K562 (cell line): ENCODE measurements at regions not wholly inside any gene's neighbourhood (a gene's known extent, or its start where the extent isn't known, plus 50 kb on each side); places are given as distances from the start of the nearest gene placed in this dataset.

Source experiments
- C11orf30 ChIP-seq: fragments of 450-650 bp; IDR thresholded peaks from 2 replicates; pipeline ENCODE4 v1.6.1; 2016; ENCODE audit warnings: low read depth, mild to moderate bottlenecking
- CEBPB ChIP-seq: fragments of 450-650 bp; IDR thresholded peaks from 2 replicates; pipeline ENCODE4 v1.6.1; 2016; ENCODE audit warnings: missing genetic modification characterization, missing compliant biosample characterization
- E4F1 ChIP-seq: fragments of 250-450 bp; sonication (Bioruptor Pico); IDR thresholded peaks from 2 replicates; pipeline ENCODE4 v1.5.0; 2021; ENCODE audit warnings: mild to moderate bottlenecking, borderline replicate concordance
- GABPB1 ChIP-seq: sonication (generic); formaldehyde crosslinking; IDR thresholded peaks from 2 replicates; pipeline ENCODE4 v1.8.0; 2022; ENCODE audit warnings: mild to moderate bottlenecking, missing genetic modification reagents
- HMG20B ChIP-seq: fragments of 250-450 bp; sonication (Bioruptor Pico); IDR thresholded peaks from 2 replicates; pipeline ENCODE4 v1.5.0; 2021; ENCODE audit warnings: mild to moderate bottlenecking
- KHSRP ChIP-seq: fragments of 450-650 bp; IDR thresholded peaks from 2 replicates; pipeline ENCODE4 v1.6.1; 2017
- RAD51 ChIP-seq: fragments of 450-650 bp; IDR thresholded peaks from 2 replicates; pipeline ENCODE4 v1.7.1; 2016; ENCODE audit warnings: low read depth, mild to moderate bottlenecking, borderline replicate concordance
- RFX1 ChIP-seq: fragments of 450-650 bp; IDR thresholded peaks from 2 replicates; pipeline ENCODE4 v1.6.1; 2016; ENCODE audit warnings: mild to moderate bottlenecking, moderate library complexity
- STAG1 ChIP-seq: sonication (generic); formaldehyde crosslinking; IDR thresholded peaks from 2 replicates; pipeline ENCODE4 v1.5.0; 2020; ENCODE audit warnings: missing genetic modification reagents, borderline replicate concordance
- TCF7 ChIP-seq: sonication (generic); IDR thresholded peaks from 2 replicates; pipeline ENCODE4 v1.6.1; 2016; ENCODE audit warnings: antibody characterized with exemption, borderline replicate concordance
- TRIM25 ChIP-seq: fragments of 450-650 bp; IDR thresholded peaks from 2 replicates; pipeline ENCODE4 v1.7.0; 2016; ENCODE audit warnings: borderline replicate concordance
- ZNF133 ChIP-seq: fragments of 250-450 bp; sonication (Bioruptor Pico); IDR thresholded peaks from 2 replicates; pipeline ENCODE4 v1.4.0; 2020; ENCODE audit warnings: mild to moderate bottlenecking
- ZNF146 ChIP-seq: IDR thresholded peaks from one replicate; pipeline ENCODE4 v1.6.1; 2018; ENCODE audit warnings: missing compliant biosample characterization; ENCODE audit not compliant: unreplicated experiment
- ZNF165 ChIP-seq: fragments of 250-450 bp; sonication (Bioruptor Pico); IDR thresholded peaks from 2 replicates; pipeline ENCODE4 v1.4.0; 2020; ENCODE audit warnings: borderline replicate concordance
- ZNF274 ChIP-seq: IDR thresholded peaks from 2 replicates; pipeline ENCODE4 v1.6.1; 2011; ENCODE audit warnings: low read depth, mild to moderate bottlenecking, low read length, moderate library complexity, borderline replicate concordance
- TF ChIP-seq, protein P1 (sequence below): fragments of 250-450 bp; sonication (Bioruptor Pico); IDR thresholded peaks from 2 replicates; pipeline ENCODE4 v1.5.0; 2021
- TF ChIP-seq, protein P2 (sequence below): fragments of 250-450 bp; sonication (Bioruptor Pico); IDR thresholded peaks from 2 replicates; pipeline ENCODE4 v1.5.0; 2021
- TF ChIP-seq, protein P3 (sequence below): fragments of 450-650 bp; formaldehyde crosslinking; IDR thresholded peaks from 2 replicates; pipeline ENCODE4 v1.4.0; 2020; ENCODE audit warnings: mild to moderate bottlenecking, moderate library complexity
- TF ChIP-seq, protein P4 (sequence below): fragments of 200-800 bp; sonication (Bioruptor generic); IDR thresholded peaks from 2 replicates; pipeline ENCODE4 v1.6.1; 2017; ENCODE audit warnings: missing genetic modification characterization, missing compliant biosample characterization

GRCh38 chr22:22089459-22090308 lies 107.1 kb upstream of the TOP3B start (continued):
- TF ChIP-seq HMG20B (CRISPR knock-in tag) (peak; percentile 34; the same call in 1 of the 2 replicates), ZNF274 (no peak), C11orf30 (no peak), RAD51 (no peak), RFX1 (no peak), TRIM25 (no peak), KHSRP (no peak), CEBPB (tag) (peak; percentile 84), ZNF165 (CRISPR knock-in tag) (peak; percentile 21; the same call in 1 of the 2 replicates), E4F1 (no peak), GABPB1 (CRISPR knock-in tag) (no peak), STAG1 (no peak), ZNF146 (CRISPR knock-in tag) (no peak), ZNF133 (peak; percentile 43; the same call in 1 of the 2 replicates), TCF7 (no peak)
- TF ChIP-seq, protein P1, sequence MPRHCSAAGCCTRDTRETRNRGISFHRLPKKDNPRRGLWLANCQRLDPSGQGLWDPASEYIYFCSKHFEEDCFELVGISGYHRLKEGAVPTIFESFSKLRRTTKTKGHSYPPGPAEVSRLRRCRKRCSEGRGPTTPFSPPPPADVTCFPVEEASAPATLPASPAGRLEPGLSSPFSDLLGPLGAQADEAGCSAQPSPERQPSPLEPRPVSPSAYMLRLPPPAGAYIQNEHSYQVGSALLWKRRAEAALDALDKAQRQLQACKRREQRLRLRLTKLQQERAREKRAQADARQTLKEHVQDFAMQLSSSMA (CRISPR knock-in tag) = 0 out of 2 replicates have a peak, but pooled peaks have one; percentile 56
- TF ChIP-seq, protein P2, sequence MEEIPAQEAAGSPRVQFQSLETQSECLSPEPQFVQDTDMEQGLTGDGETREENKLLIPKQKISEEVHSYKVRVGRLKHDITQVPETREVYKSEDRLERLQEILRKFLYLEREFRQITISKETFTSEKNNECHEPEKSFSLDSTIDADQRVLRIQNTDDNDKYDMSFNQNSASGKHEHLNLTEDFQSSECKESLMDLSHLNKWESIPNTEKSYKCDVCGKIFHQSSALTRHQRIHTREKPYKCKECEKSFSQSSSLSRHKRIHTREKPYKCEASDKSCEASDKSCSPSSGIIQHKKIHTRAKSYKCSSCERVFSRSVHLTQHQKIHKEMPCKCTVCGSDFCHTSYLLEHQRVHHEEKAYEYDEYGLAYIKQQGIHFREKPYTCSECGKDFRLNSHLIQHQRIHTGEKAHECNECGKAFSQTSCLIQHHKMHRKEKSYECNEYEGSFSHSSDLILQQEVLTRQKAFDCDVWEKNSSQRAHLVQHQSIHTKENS = peak; percentile 72; the same call in 1 of the 2 replicates
- TF ChIP-seq, protein P3, sequence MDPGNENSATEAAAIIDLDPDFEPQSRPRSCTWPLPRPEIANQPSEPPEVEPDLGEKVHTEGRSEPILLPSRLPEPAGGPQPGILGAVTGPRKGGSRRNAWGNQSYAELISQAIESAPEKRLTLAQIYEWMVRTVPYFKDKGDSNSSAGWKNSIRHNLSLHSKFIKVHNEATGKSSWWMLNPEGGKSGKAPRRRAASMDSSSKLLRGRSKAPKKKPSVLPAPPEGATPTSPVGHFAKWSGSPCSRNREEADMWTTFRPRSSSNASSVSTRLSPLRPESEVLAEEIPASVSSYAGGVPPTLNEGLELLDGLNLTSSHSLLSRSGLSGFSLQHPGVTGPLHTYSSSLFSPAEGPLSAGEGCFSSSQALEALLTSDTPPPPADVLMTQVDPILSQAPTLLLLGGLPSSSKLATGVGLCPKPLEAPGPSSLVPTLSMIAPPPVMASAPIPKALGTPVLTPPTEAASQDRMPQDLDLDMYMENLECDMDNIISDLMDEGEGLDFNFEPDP (CRISPR knock-in tag) = 0 out of 2 replicates have a peak, but pooled peaks have one; percentile 43
- TF ChIP-seq, protein P4, sequence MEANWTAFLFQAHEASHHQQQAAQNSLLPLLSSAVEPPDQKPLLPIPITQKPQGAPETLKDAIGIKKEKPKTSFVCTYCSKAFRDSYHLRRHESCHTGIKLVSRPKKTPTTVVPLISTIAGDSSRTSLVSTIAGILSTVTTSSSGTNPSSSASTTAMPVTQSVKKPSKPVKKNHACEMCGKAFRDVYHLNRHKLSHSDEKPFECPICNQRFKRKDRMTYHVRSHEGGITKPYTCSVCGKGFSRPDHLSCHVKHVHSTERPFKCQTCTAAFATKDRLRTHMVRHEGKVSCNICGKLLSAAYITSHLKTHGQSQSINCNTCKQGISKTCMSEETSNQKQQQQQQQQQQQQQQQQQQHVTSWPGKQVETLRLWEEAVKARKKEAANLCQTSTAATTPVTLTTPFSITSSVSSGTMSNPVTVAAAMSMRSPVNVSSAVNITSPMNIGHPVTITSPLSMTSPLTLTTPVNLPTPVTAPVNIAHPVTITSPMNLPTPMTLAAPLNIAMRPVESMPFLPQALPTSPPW (CRISPR knock-in tag) = peak; percentile 24; the same call in 1 of the 2 replicates
- TF ChIP-seq, all 486 proteins: peak for 13
